Tibial nerve (tissue), 4 donors: ENCODE measurements at regions not wholly inside any gene's neighbourhood (a gene's known extent, or its start where the extent isn't known, plus 50 kb on each side); places are given as distances from the start of the nearest gene placed in this dataset.

Experiments used
- EP300 ChIP-seq, 2 donors: sonication (generic); formaldehyde crosslinking; IDR thresholded peaks; one replicate each; pipeline ENCODE4 v1.6.1; 2017; ENCODE audit warnings: antibody characterized with exemption in 2 of 2, mild to moderate bottlenecking in 1 of 2
- TF ChIP-seq, protein P1 (sequence below), 5 experiments: fragments of 200-600 bp in 3 of 5; fragments of 450-650 bp in 2 of 5; sonication (generic) in 3 of 5; IDR thresholded peaks; one replicate each; pipeline ENCODE4 v1.5.1; 2016 to 2019; ENCODE audit warnings: antibody characterized with exemption in 5 of 5, mild to moderate bottlenecking in 3 of 5, moderate library complexity in 2 of 5

DNA sequence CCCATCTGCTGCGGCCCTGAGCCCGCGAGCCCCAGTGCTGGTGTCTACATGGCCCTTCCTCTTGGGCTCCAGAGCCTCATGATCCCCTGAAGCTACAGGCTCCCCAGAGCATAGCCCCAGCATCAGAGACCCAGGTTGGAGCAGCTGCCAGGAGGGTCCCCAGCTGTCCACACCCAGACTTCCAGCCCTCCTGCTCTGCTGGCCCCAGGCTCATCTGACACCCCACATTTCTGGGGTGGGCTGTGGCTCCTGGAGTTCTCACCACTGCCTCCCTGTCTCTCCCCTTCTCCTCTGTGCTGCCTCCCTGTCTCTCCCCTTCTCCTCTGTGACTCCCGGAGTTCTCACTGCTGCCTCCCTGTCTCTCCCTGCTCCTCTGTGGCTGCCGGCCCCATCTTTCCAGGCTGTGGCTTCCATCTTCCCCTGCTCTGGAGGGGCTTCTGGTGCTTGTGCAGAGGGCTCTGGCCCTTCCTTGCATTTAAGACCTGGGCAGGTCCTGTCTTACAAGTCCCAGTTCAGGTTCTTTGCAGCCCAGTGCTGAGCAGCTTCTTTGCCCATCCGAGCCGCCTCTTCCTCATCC, 108.1 kb downstream of the ERMARD start:
- TF ChIP-seq, protein P1, sequence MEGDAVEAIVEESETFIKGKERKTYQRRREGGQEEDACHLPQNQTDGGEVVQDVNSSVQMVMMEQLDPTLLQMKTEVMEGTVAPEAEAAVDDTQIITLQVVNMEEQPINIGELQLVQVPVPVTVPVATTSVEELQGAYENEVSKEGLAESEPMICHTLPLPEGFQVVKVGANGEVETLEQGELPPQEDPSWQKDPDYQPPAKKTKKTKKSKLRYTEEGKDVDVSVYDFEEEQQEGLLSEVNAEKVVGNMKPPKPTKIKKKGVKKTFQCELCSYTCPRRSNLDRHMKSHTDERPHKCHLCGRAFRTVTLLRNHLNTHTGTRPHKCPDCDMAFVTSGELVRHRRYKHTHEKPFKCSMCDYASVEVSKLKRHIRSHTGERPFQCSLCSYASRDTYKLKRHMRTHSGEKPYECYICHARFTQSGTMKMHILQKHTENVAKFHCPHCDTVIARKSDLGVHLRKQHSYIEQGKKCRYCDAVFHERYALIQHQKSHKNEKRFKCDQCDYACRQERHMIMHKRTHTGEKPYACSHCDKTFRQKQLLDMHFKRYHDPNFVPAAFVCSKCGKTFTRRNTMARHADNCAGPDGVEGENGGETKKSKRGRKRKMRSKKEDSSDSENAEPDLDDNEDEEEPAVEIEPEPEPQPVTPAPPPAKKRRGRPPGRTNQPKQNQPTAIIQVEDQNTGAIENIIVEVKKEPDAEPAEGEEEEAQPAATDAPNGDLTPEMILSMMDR (IDR thresholded peaks at IDR 0.05), result no peak
- TF ChIP-seq EP300 (IDR thresholded peaks at IDR 0.05), result no peak
